Mesothelial cell of epicardium (in vitro differentiated cells): ENCODE measurements at regions not wholly inside any gene's neighbourhood (a gene's known extent, or its start where the extent isn't known, plus 50 kb on each side); places are given as distances from the start of the nearest gene placed in this dataset.

ENCODE experiments used
- DNase-seq, 2 experiments: peaks; one replicate each; pipeline ENCODE4 v3.0.0; 2021; ENCODE audit warnings: low spot score in 2 of 2; ENCODE audit not compliant: unreplicated experiment in 2 of 2
- H3K27ac Mint-ChIP-seq: 2 replicates; pipeline ENCODE4 v1.8.0; 2021; ENCODE audit warnings: mixed read lengths
- H3K27me3 Mint-ChIP-seq: 2 replicates; pipeline ENCODE4 v1.8.0; 2021; ENCODE audit warnings: low read depth, mixed read lengths
- H3K36me3 Mint-ChIP-seq: 2 replicates; pipeline ENCODE4 v1.8.0; 2021; ENCODE audit warnings: mixed read lengths
- H3K4me1 Mint-ChIP-seq: 2 replicates; pipeline ENCODE4 v1.8.0; 2021; ENCODE audit warnings: mixed read lengths
- H3K4me3 Mint-ChIP-seq: 2 replicates; pipeline ENCODE4 v1.8.0; 2021; ENCODE audit warnings: mild to moderate bottlenecking, moderate library complexity, mixed read lengths
- H3K9me3 Mint-ChIP-seq: 2 replicates; pipeline ENCODE4 v1.8.0; 2021; ENCODE audit warnings: mixed read lengths
- CTCF ChIP-seq: fragments of 200-600 bp; sonication (generic); IDR thresholded peaks from one replicate; pipeline ENCODE4 v1.5.0; 2021; ENCODE audit warnings: antibody characterized with exemption; ENCODE audit not compliant: unreplicated experiment

- Mint-ChIP-seq H3K27ac (no peak overlapping the region), H3K27me3 (peaks cover 5% of the 10 kb centered on the region), H3K36me3 (no peaks in the 10 kb centered on the region), H3K9me3 (no peaks in the 10 kb centered on the region), H3K4me3 (no peak overlapping the region), H3K4me1 (no peaks in the 10 kb centered on the region)
- TF ChIP-seq CTCF, result no peak
- DNase-seq, result no peak
These were observed 404.9 kb downstream of the BCL11B start for GRCh38 chr14:98867146-98867545.

GRCh38 chr14:98867726-98868125 is 404.3 kb downstream of the BCL11B start:
- H3K4me3 Mint-ChIP-seq, result no peak overlapping the region
- H3K27me3 Mint-ChIP-seq, result peaks cover 2% of the 10 kb centered on the region
- no peaks in the 10 kb centered on the region for H3K36me3 Mint-ChIP-seq
- no peak for DNase-seq
- TF ChIP-seq CTCF, result no peak
- H3K27ac Mint-ChIP-seq, result no peak overlapping the region
- no peaks in the 10 kb centered on the region for H3K9me3 Mint-ChIP-seq
- H3K4me1 Mint-ChIP-seq, result no peaks in the 10 kb centered on the region

GRCh38 chr14:98868866-98869265 is 403.1 kb downstream of the BCL11B start:
- Mint-ChIP-seq H3K4me3 (no peak overlapping the region), H3K4me1 (no peaks in the 10 kb centered on the region), H3K36me3 (no peaks in the 10 kb centered on the region), H3K27ac (no peak overlapping the region), H3K27me3 (no peaks in the 10 kb centered on the region), H3K9me3 (no peaks in the 10 kb centered on the region)
- no peak for TF ChIP-seq CTCF
- no peak for DNase-seq

GRCh38 chr14:98871796-98872195 is 400.2 kb downstream of the BCL11B start:
- H3K27me3 Mint-ChIP-seq, result no peaks in the 10 kb centered on the region
- no peaks in the 10 kb centered on the region for H3K4me1 Mint-ChIP-seq
- no peak for TF ChIP-seq CTCF
- H3K36me3 Mint-ChIP-seq, result no peaks in the 10 kb centered on the region
- H3K27ac Mint-ChIP-seq, result no peak overlapping the region
- peaks cover 4% of the 10 kb centered on the region for H3K9me3 Mint-ChIP-seq
- H3K4me3 Mint-ChIP-seq, result no peak overlapping the region
- no peak for DNase-seq

GRCh38 chr14:98877065-98877464 is 394.9 kb downstream of the BCL11B start:
- Mint-ChIP-seq H3K9me3 (peaks cover 17% of the 10 kb centered on the region), H3K27ac (no peak overlapping the region), H3K36me3 (no peaks in the 10 kb centered on the region), H3K4me1 (no peaks in the 10 kb centered on the region), H3K27me3 (no peaks in the 10 kb centered on the region), H3K4me3 (no peak overlapping the region)
- DNase-seq, result no peak
- TF ChIP-seq CTCF, result no peak

- Mint-ChIP-seq H3K4me3 (no peak overlapping the region), H3K9me3 (peaks cover 17% of the 10 kb centered on the region), H3K4me1 (no peaks in the 10 kb centered on the region), H3K27ac (no peak overlapping the region), H3K36me3 (no peaks in the 10 kb centered on the region), H3K27me3 (no peaks in the 10 kb centered on the region)
- DNase-seq, result no peak
- TF ChIP-seq CTCF, result no peak
These were observed 393.7 kb downstream of the BCL11B start for GRCh38 chr14:98878282-98878681.
